HEK293 (cell line): ENCODE measurements at regions not wholly inside any gene's neighbourhood (a gene's known extent, or its start where the extent isn't known, plus 50 kb on each side); places are given as distances from the start of the nearest gene placed in this dataset.

Experiments
- CTCF ChIA-PET: fragments of 350-600 bp; formaldehyde crosslinking; extraction: SDS; loops from one replicate; lab custom pipeline; 2021; ENCODE audit warnings: antibody characterized with exemption; lab: Yijun Ruan, JAX
- POLR2A ChIA-PET: fragments of 300-600 bp; formaldehyde crosslinking; extraction: SDS; loops from one replicate; lab custom pipeline; 2020; ENCODE audit warnings: antibody characterized with exemption, inconsistent platforms; lab: Yijun Ruan, JAX
- H3K27ac ChIP-seq: fragments of 200-500 bp; sonication (Bioruptor generic); 2 replicates; pipeline ENCODE4 v1.5.1; 2014; ENCODE audit warnings: low read depth, low read length, control low read depth, inconsistent platforms; ENCODE audit errors: extremely low read depth
- H3K36me3 ChIP-seq, 2 experiments: fragments of 200-500 bp in 1 of 2; sonication (Bioruptor generic) in 1 of 2; 1 replicate in 1 of 2; 2 replicates in 1 of 2; pipeline ENCODE4 v1.5.1; 2014 to 2017; ENCODE audit warnings: inconsistent platforms in 2 of 2, low read length in 2 of 2; ENCODE audit not compliant: control insufficient read depth in 2 of 2, insufficient read depth in 1 of 2
- H3K4me1 ChIP-seq: fragments of 200-500 bp; sonication (Bioruptor generic); 2 replicates; pipeline ENCODE4 v1.5.1; 2014; ENCODE audit warnings: mild to moderate bottlenecking, low read length, inconsistent platforms; ENCODE audit not compliant: control insufficient read depth, insufficient read depth
- H3K4me3 ChIP-seq: 2 replicates; pipeline ENCODE4 v1.5.1; 2011; ENCODE audit warnings: low read depth, mild to moderate bottlenecking, control low read depth, low read length, moderate library complexity
- H3K9me3 ChIP-seq: fragments of 200-500 bp; sonication (Bioruptor generic); 2 replicates; pipeline ENCODE4 v1.5.1; 2014; ENCODE audit warnings: low read depth, low read length, inconsistent platforms; ENCODE audit not compliant: control insufficient read depth, insufficient read depth
- BCL11A ChIP-seq: fragments of 450-650 bp; formaldehyde crosslinking; IDR thresholded peaks from 2 replicates; pipeline ENCODE4 v1.5.1; 2016; ENCODE audit warnings: low read depth, missing biosample characterization, missing genetic modification characterization
- GLIS1 ChIP-seq: fragments of 450-650 bp; formaldehyde crosslinking; IDR thresholded peaks from 2 replicates; pipeline ENCODE4 v1.5.1; 2016; ENCODE audit warnings: missing biosample characterization, missing genetic modification characterization
- HOXA7 ChIP-seq: sonication (generic); formaldehyde crosslinking; IDR thresholded peaks from 2 replicates; pipeline ENCODE4 v1.8.1; 2022; ENCODE audit warnings: missing genetic modification reagents, borderline replicate concordance
- PRDM2 ChIP-seq: fragments of 450-650 bp; formaldehyde crosslinking; IDR thresholded peaks from 2 replicates; pipeline ENCODE4 v1.5.1; 2016; ENCODE audit warnings: missing biosample characterization, missing genetic modification characterization, borderline replicate concordance
- REPIN1 ChIP-seq: fragments of 450-650 bp; formaldehyde crosslinking; IDR thresholded peaks from 2 replicates; pipeline ENCODE4 v1.5.1; 2017; ENCODE audit warnings: missing biosample characterization, missing genetic modification characterization, low read depth
- SALL2 ChIP-seq: fragments of 450-650 bp; formaldehyde crosslinking; IDR thresholded peaks from 2 replicates; pipeline ENCODE4 v1.5.0; 2017; ENCODE audit warnings: missing biosample characterization, mild to moderate bottlenecking, missing genetic modification characterization, borderline replicate concordance
- SCRT2 ChIP-seq: fragments of 450-650 bp; formaldehyde crosslinking; IDR thresholded peaks from 2 replicates; pipeline ENCODE4 v1.5.1; 2016; ENCODE audit warnings: missing biosample characterization, missing genetic modification characterization
- ZBTB44 ChIP-seq: fragments of 450-650 bp; IDR thresholded peaks from 2 replicates; pipeline ENCODE4 v1.5.1; 2018; ENCODE audit warnings: missing biosample characterization, mild to moderate bottlenecking, missing genetic modification characterization
- ZFHX2 ChIP-seq: fragments of 450-650 bp; formaldehyde crosslinking; conservative IDR thresholded peaks from 2 replicates; pipeline ENCODE4 v1.5.1; 2016; ENCODE audit warnings: missing biosample characterization, missing genetic modification characterization
- ZFP3 ChIP-seq: fragments of 450-650 bp; formaldehyde crosslinking; IDR thresholded peaks from 2 replicates; pipeline ENCODE4 v1.5.1; 2016; ENCODE audit warnings: low read depth, missing biosample characterization, missing genetic modification characterization
- ZFP69B ChIP-seq: fragments of 450-650 bp; formaldehyde crosslinking; IDR thresholded peaks from 2 replicates; pipeline ENCODE4 v1.5.1; 2016; ENCODE audit warnings: missing biosample characterization, missing genetic modification characterization
- ZNF121 ChIP-seq: fragments of 450-650 bp; formaldehyde crosslinking; IDR thresholded peaks from 2 replicates; pipeline ENCODE4 v1.5.1; 2016; ENCODE audit warnings: missing biosample characterization, missing genetic modification characterization
- ZNF174 ChIP-seq: fragments of 450-650 bp; formaldehyde crosslinking; IDR thresholded peaks from 2 replicates; pipeline ENCODE4 v1.5.0; 2017; ENCODE audit warnings: missing biosample characterization, mild to moderate bottlenecking, missing genetic modification characterization
- ZNF211 ChIP-seq: fragments of 450-650 bp; formaldehyde crosslinking; IDR thresholded peaks from 2 replicates; pipeline ENCODE4 v1.5.1; 2016; ENCODE audit warnings: low read depth, missing biosample characterization, missing genetic modification characterization
- ZNF324 ChIP-seq: fragments of 450-650 bp; formaldehyde crosslinking; IDR thresholded peaks from 2 replicates; pipeline ENCODE4 v1.5.1; 2016; ENCODE audit warnings: missing biosample characterization, missing genetic modification characterization
- ZNF350 ChIP-seq: fragments of 450-650 bp; formaldehyde crosslinking; IDR thresholded peaks from 2 replicates; pipeline ENCODE4 v1.5.0; 2017; ENCODE audit warnings: missing biosample characterization, mild to moderate bottlenecking, missing genetic modification characterization
- ZNF37A ChIP-seq: fragments of 450-650 bp; IDR thresholded peaks from 2 replicates; pipeline ENCODE4 v1.5.1; 2018; ENCODE audit warnings: missing biosample characterization, missing genetic modification characterization
- ZNF549 ChIP-seq: fragments of 450-650 bp; IDR thresholded peaks from 2 replicates; pipeline ENCODE4 v1.5.1; 2018; ENCODE audit warnings: missing biosample characterization, missing genetic modification characterization, mild to moderate bottlenecking, inconsistent platforms, moderate library complexity
- ZNF624 ChIP-seq: fragments of 450-650 bp; formaldehyde crosslinking; IDR thresholded peaks from 2 replicates; pipeline ENCODE4 v1.5.1; 2017; ENCODE audit warnings: missing biosample characterization, missing genetic modification characterization
- ZNF639 ChIP-seq: fragments of 450-650 bp; formaldehyde crosslinking; IDR thresholded peaks from 2 replicates; pipeline ENCODE4 v1.5.1; 2016; ENCODE audit warnings: missing biosample characterization, missing genetic modification characterization
- ZNF704 ChIP-seq: fragments of 450-650 bp; formaldehyde crosslinking; IDR thresholded peaks from 2 replicates; pipeline ENCODE4 v1.5.1; 2016; ENCODE audit warnings: missing biosample characterization, missing genetic modification characterization
- ZNF76 ChIP-seq: fragments of 450-650 bp; formaldehyde crosslinking; IDR thresholded peaks from 2 replicates; pipeline ENCODE4; 2016; ENCODE audit warnings: low read depth, missing biosample characterization, missing genetic modification characterization, borderline replicate concordance
- ZNF776 ChIP-seq: fragments of 450-650 bp; formaldehyde crosslinking; IDR thresholded peaks from 2 replicates; pipeline ENCODE4 v1.5.0; 2017; ENCODE audit warnings: missing biosample characterization, missing genetic modification characterization, borderline replicate concordance

- no peaks in the 10 kb centered on the region for H3K36me3 ChIP-seq
- H3K4me1 ChIP-seq, result no peaks in the 10 kb centered on the region
- TF ChIP-seq ZFHX2 (tag by site-specific recombination) (no peak), REPIN1 (tag by site-specific recombination) (no peak), ZNF350 (tag by site-specific recombination) (no peak), ZFP3 (tag by site-specific recombination) (no peak), ZBTB44 (tag by site-specific recombination) (no peak)
- TF ChIP-seq, all 188 proteins: peak for 0
- ChIA-PET POLR2A (no interaction called here), CTCF (interaction anchor here (0.6 kb wide), 1 partner anchor 189 kb away, joined by 3 read pairs; no protein-coding TSS in a partner anchor)
- no peak overlapping the region for H3K27ac ChIP-seq
- H3K9me3 ChIP-seq, result no peaks in the 10 kb centered on the region
- H3K4me3 ChIP-seq, result no peak overlapping the region
Measured at GRCh38 chr2:208654056-208654455, 247.5 kb downstream of the PTH2R start.

- Histone ChIP-seq H3K36me3 (no peaks in the 10 kb centered on the region), H3K9me3 (no peaks in the 10 kb centered on the region), H3K27ac (no peak overlapping the region), H3K4me1 (no peaks in the 10 kb centered on the region), H3K4me3 (no peak overlapping the region)
- CTCF ChIA-PET, result no interaction called here
- POLR2A ChIA-PET, result no interaction called here
- TF ChIP-seq ZNF37A (no peak), ZNF121 (tag by site-specific recombination) (no peak), GLIS1 (tag by site-specific recombination) (no peak), SCRT2 (tag by site-specific recombination) (no peak), ZNF174 (tag by site-specific recombination) (no peak), ZNF776 (no peak), ZNF549 (tag by site-specific recombination) (no peak), ZNF350 (tag by site-specific recombination) (no peak), ZFP69B (tag by site-specific recombination) (no peak)
Measured at GRCh38 chr2:208657468-208657867, 250.9 kb downstream of the PTH2R start.

- ChIA-PET POLR2A (no interaction called here), CTCF (no interaction called here)
- Histone ChIP-seq H3K4me1 (no peaks in the 10 kb centered on the region), H3K9me3 (no peaks in the 10 kb centered on the region), H3K27ac (no peak overlapping the region), H3K4me3 (no peak overlapping the region), H3K36me3 (no peaks in the 10 kb centered on the region)
- TF ChIP-seq ZNF704 (tag by site-specific recombination) (no peak), ZNF76 (tag by site-specific recombination) (no peak), ZNF639 (tag by site-specific recombination) (no peak), ZNF211 (tag by site-specific recombination) (no peak), SALL2 (tag by site-specific recombination) (no peak), HOXA7 (CRISPR knock-in tag) (no peak), ZNF350 (tag by site-specific recombination) (no peak), PRDM2 (no peak), ZNF624 (tag by site-specific recombination) (no peak), ZNF324 (no peak), BCL11A (no peak)
Measured at GRCh38 chr2:208669394-208669793, 262.8 kb downstream of the PTH2R start.
